ENCODE measurements at regions not wholly inside any gene's neighbourhood (a gene's known extent, or its start where the extent isn't known, plus 50 kb on each side); places are given as distances from the start of the nearest gene placed in this dataset.

- TF ChIP-seq TCF7L2 (IDR thresholded peaks at IDR 0.05; ENCODE audit: low read depth, low read length) = no peak
- Histone ChIP-seq H3K27me3 (ENCODE audit: control insufficient read depth, insufficient read depth, low read length) (no peaks in the 10 kb centered on the region), H3K27ac (ENCODE audit: low read length) (no peak overlapping the region), H3K36me3 (ENCODE audit: control insufficient read depth, insufficient read depth, low read length) (no peaks in the 10 kb centered on the region), H3K4me1 (ENCODE audit: control insufficient read depth, insufficient read depth, low read length) (no peaks in the 10 kb centered on the region), H3K4me3 (ENCODE audit: low read depth in 2 of 2, low read length in 2 of 2) (no peak overlapping the region), H3K9me3 (ENCODE audit: control insufficient read depth, insufficient read depth, low read depth, low read length) (no peaks in the 10 kb centered on the region)
- no peak for DNase-seq (ENCODE audit: low read depth, low spot score)
- BruUV-seq (replicated peaks) = no TSS peak
- in situ Hi-C loops (cut with HindIII; ENCODE audit: low pct_unique_long_range_greater_than_20kb, low sequenced_read_pairs) = no loop called here
- ATAC-seq = no peak
- POLR2A ChIA-PET = no interaction called here
- intact Hi-C loops (cut with micrococcal nuclease; ENCODE audit: unreplicated experiment) = no loop called here
- CTCF ChIA-PET = no interaction called here
Measured at GRCh38 chr20:24859539-24859938, 89.5 kb upstream of the CST7 start.

- TF ChIP-seq POLR2AphosphoS5 (IDR thresholded peaks at IDR 0.05; ENCODE audit: low read depth, low read length) (no peak), TCF7L2 (IDR thresholded peaks at IDR 0.05; ENCODE audit: low read depth, low read length) (no peak), CTCF (IDR thresholded peaks at IDR 0.05) (no peak), REST (IDR thresholded peaks at IDR 0.05; ENCODE audit: insufficient read depth in 1 of 2, low read depth in 2 of 2, low read length in 1 of 2) (no peak), SIN3A (IDR thresholded peaks at IDR 0.05; ENCODE audit: borderline replicate concordance, insufficient read depth, low read depth, low read length) (no peak)
- DNase-seq (ENCODE audit: low read depth, low spot score) = no peak
- Histone ChIP-seq H3K4me3 (ENCODE audit: low read depth in 2 of 2, low read length in 2 of 2) (no peak overlapping the region), H3K27ac (ENCODE audit: low read length) (no peak overlapping the region), H3K27me3 (ENCODE audit: control insufficient read depth, insufficient read depth, low read length) (no peaks in the 10 kb centered on the region), H3K36me3 (ENCODE audit: control insufficient read depth, insufficient read depth, low read length) (no peaks in the 10 kb centered on the region), H3K9me3 (ENCODE audit: control insufficient read depth, insufficient read depth, low read depth, low read length) (no peaks in the 10 kb centered on the region), H3K4me1 (ENCODE audit: control insufficient read depth, insufficient read depth, low read length) (no peaks in the 10 kb centered on the region)
- intact Hi-C loops (cut with micrococcal nuclease; ENCODE audit: unreplicated experiment) = no loop called here
- ChIA-PET CTCF (no interaction called here), POLR2A (no interaction called here)
- BruUV-seq (replicated peaks) = no TSS peak
- in situ Hi-C loops (cut with HindIII; ENCODE audit: low pct_unique_long_range_greater_than_20kb, low sequenced_read_pairs) = no loop called here
- ATAC-seq = no peak
Measured at GRCh38 chr20:24862186-24862585, 86.9 kb upstream of the CST7 start.

- ATAC-seq (no peak), DNase-seq (ENCODE audit: low read depth, low spot score) (no peak)
- intact Hi-C loops (cut with micrococcal nuclease; ENCODE audit: unreplicated experiment) = no loop called here
- H3K36me3 ChIP-seq (ENCODE audit: control insufficient read depth, insufficient read depth, low read length) = no peaks in the 10 kb centered on the region
- no TSS peak for BruUV-seq (replicated peaks)
- H3K9me3 ChIP-seq (ENCODE audit: control insufficient read depth, insufficient read depth, low read depth, low read length) = no peaks in the 10 kb centered on the region
- no peaks in the 10 kb centered on the region for H3K4me1 ChIP-seq (ENCODE audit: control insufficient read depth, insufficient read depth, low read length)
- CTCF ChIA-PET = no interaction called here
- H3K4me3 ChIP-seq (ENCODE audit: low read depth in 2 of 2, low read length in 2 of 2) = no peak overlapping the region
- H3K27ac ChIP-seq (ENCODE audit: low read length) = no peak overlapping the region
- POLR2A ChIA-PET = no interaction called here
- in situ Hi-C loops (cut with HindIII; ENCODE audit: low pct_unique_long_range_greater_than_20kb, low sequenced_read_pairs) = no loop called here
- no peaks in the 10 kb centered on the region for H3K27me3 ChIP-seq (ENCODE audit: control insufficient read depth, insufficient read depth, low read length)
- TF ChIP-seq SIN3A (IDR thresholded peaks at IDR 0.05; ENCODE audit: borderline replicate concordance, insufficient read depth, low read depth, low read length) (no peak), REST (IDR thresholded peaks at IDR 0.05; ENCODE audit: insufficient read depth in 1 of 2, low read depth in 2 of 2, low read length in 1 of 2) (no peak), CTCF (IDR thresholded peaks at IDR 0.05) (no peak), POLR2AphosphoS5 (IDR thresholded peaks at IDR 0.05; ENCODE audit: low read depth, low read length) (no peak), TCF7L2 (IDR thresholded peaks at IDR 0.05; ENCODE audit: low read depth, low read length) (no peak)
Measured at GRCh38 chr20:24862606-24863005, 86.5 kb upstream of the CST7 start.
